GM12892 (cell line): ENCODE measurements at regions not wholly inside any gene's neighbourhood (a gene's known extent, or its start where the extent isn't known, plus 50 kb on each side); places are given as distances from the start of the nearest gene placed in this dataset.

Experiments
- POLR2A ChIP-seq: IDR thresholded peaks from 2 replicates; pipeline ENCODE4 v1.6.1; 2011; ENCODE audit warnings: low read depth, low read length, control low read depth
- POLR2AphosphoS5 ChIP-seq: IDR thresholded peaks from 2 replicates; pipeline ENCODE4 v1.6.1; 2011; ENCODE audit warnings: low read depth, low read length, control low read depth
- TAF1 ChIP-seq: IDR thresholded peaks from 2 replicates; pipeline ENCODE4 v1.6.1; 2011; ENCODE audit warnings: low read depth, mild to moderate bottlenecking, control low read depth, low read length, borderline replicate concordance

GRCh38 chr2:19717446-19717845 is 184.3 kb downstream of the TTC32 start:
- TF ChIP-seq POLR2A (no peak), POLR2AphosphoS5 (no peak), TAF1 (no peak)
